Liver (tissue), 8 donors: ENCODE measurements at regions not wholly inside any gene's neighbourhood (a gene's known extent, or its start where the extent isn't known, plus 50 kb on each side); places are given as distances from the start of the nearest gene placed in this dataset.

Experiments
- DNase-seq: peaks from one replicate; pipeline ENCODE4 v3.0.0-alpha.2; 2017; ENCODE audit warnings: low spot score
- H3K27ac ChIP-seq, 2 donors: one replicate each; pipeline ENCODE4 v1.7.0; 2013; ENCODE audit warnings: inconsistent platforms in 2 of 2, low read length in 2 of 2, control low read depth in 1 of 2, low read depth in 1 of 2, mild to moderate bottlenecking in 1 of 2
- H3K27me3 ChIP-seq, 4 donors: one replicate each; pipeline versions ENCODE4 v1.6.1 to v1.7.0; 2013; ENCODE audit warnings: low read length in 3 of 4, inconsistent platforms in 1 of 4, mild to moderate bottlenecking in 1 of 4, moderate library complexity in 1 of 4; ENCODE audit not compliant: control insufficient read depth in 4 of 4, insufficient read depth in 4 of 4
- H3K36me3 ChIP-seq, 4 donors: one replicate each; pipeline versions ENCODE4 v1.6.1 to v1.7.0; 2013; ENCODE audit warnings: low read length in 3 of 4, mild to moderate bottlenecking in 3 of 4, low read depth in 1 of 4, moderate library complexity in 1 of 4; ENCODE audit not compliant: control insufficient read depth in 4 of 4, insufficient read depth in 3 of 4
- H3K4me1 ChIP-seq, 4 donors: one replicate each; pipeline versions ENCODE4 v1.6.1 to v1.7.0; 2013; ENCODE audit warnings: low read length in 3 of 4, mild to moderate bottlenecking in 3 of 4, moderate library complexity in 1 of 4; ENCODE audit not compliant: control insufficient read depth in 4 of 4, insufficient read depth in 4 of 4
- H3K4me3 ChIP-seq, 3 donors: one replicate each; pipeline versions ENCODE4 v1.6.1 to v1.7.0; 2013; ENCODE audit warnings: low read length in 3 of 3, control low read depth in 1 of 3, low read depth in 1 of 3, mild to moderate bottlenecking in 1 of 3
- H3K9ac ChIP-seq, 2 donors: one replicate each; pipeline ENCODE4 v1.7.0; 2013; ENCODE audit warnings: low read length in 2 of 2, mild to moderate bottlenecking in 2 of 2, moderate library complexity in 2 of 2, control low read depth in 1 of 2, low read depth in 1 of 2
- H3K9me3 ChIP-seq, 4 donors: one replicate each; pipeline versions ENCODE4 v1.6.1 to v1.7.0; 2013; ENCODE audit warnings: low read length in 3 of 4; ENCODE audit not compliant: control insufficient read depth in 4 of 4
- ATF3 ChIP-seq: IDR thresholded peaks from 2 replicates; pipeline ENCODE4 v1.6.1; 2016; ENCODE audit warnings: antibody characterized with exemption
- CTCF ChIP-seq: fragments of 150-350 bp; IDR thresholded peaks from 2 replicates; pipeline ENCODE4 v1.5.1; 2017; ENCODE audit warnings: improper control_type of control experiment, low read depth, low read length; ENCODE audit not compliant: missing input control
- EGR1 ChIP-seq, 2 donors: IDR thresholded peaks; 2 replicates each; pipeline ENCODE4 v1.6.1; 2016 to 2018; ENCODE audit warnings: antibody characterized with exemption in 2 of 2, low read depth in 2 of 2
- FOXA1 ChIP-seq: IDR thresholded peaks from 2 replicates; pipeline ENCODE4 v1.6.1; 2016; ENCODE audit warnings: antibody characterized with exemption
- GABPA ChIP-seq, 2 donors: IDR thresholded peaks in 1 of 2; conservative IDR thresholded peaks in 1 of 2; 2 replicates each; pipeline ENCODE4 v1.6.1; 2016; ENCODE audit warnings: antibody characterized with exemption in 2 of 2, mild to moderate bottlenecking in 1 of 2, moderate library complexity in 1 of 2
- HNF4A ChIP-seq, 2 donors: conservative IDR thresholded peaks; 2 replicates each; pipeline ENCODE4 v1.6.1; 2016; ENCODE audit warnings: antibody characterized with exemption in 2 of 2, mild to moderate bottlenecking in 2 of 2
- HNF4G ChIP-seq: IDR thresholded peaks from 2 replicates; pipeline ENCODE4 v1.6.1; 2016; ENCODE audit warnings: antibody characterized with exemption
- JUND ChIP-seq, 2 donors: IDR thresholded peaks; 2 replicates each; pipeline ENCODE4 v1.6.1; 2016; ENCODE audit warnings: antibody characterized with exemption in 2 of 2
- MAX ChIP-seq: IDR thresholded peaks from 2 replicates; pipeline ENCODE4 v1.6.1; 2016; ENCODE audit warnings: antibody characterized with exemption
- NR2F2 ChIP-seq: IDR thresholded peaks from 2 replicates; pipeline ENCODE4 v1.6.1; 2016; ENCODE audit warnings: antibody characterized with exemption
- RAD21 ChIP-seq, 2 donors: IDR thresholded peaks; 2 replicates each; pipeline ENCODE4 v1.6.1; 2016; ENCODE audit warnings: antibody characterized with exemption in 2 of 2, mild to moderate bottlenecking in 2 of 2
- REST ChIP-seq: IDR thresholded peaks from 2 replicates; pipeline ENCODE4 v1.6.1; 2016; ENCODE audit warnings: antibody characterized with exemption, mild to moderate bottlenecking
- SP1 ChIP-seq: IDR thresholded peaks from 2 replicates; pipeline ENCODE4 v1.6.1; 2018; ENCODE audit warnings: antibody characterized with exemption, mild to moderate bottlenecking
- TAF1 ChIP-seq: conservative IDR thresholded peaks from 2 replicates; pipeline ENCODE4 v1.6.1; 2016; ENCODE audit warnings: antibody characterized with exemption, mild to moderate bottlenecking
- YY1 ChIP-seq: IDR thresholded peaks from 2 replicates; pipeline ENCODE4 v1.6.1; 2016; ENCODE audit warnings: antibody characterized with exemption, mild to moderate bottlenecking
- WGBS: extraction: QIAGEN DNeasy Blood & Tissue Kit; methylation state at CpG from one replicate; pipeline ENCODE4 v1.1.7; 2013; 5-methylcytosine and 5-hydroxymethylcytosine counted together
- TF ChIP-seq, protein P1 (sequence below): IDR thresholded peaks from 2 replicates; pipeline ENCODE4 v1.6.1; 2016; ENCODE audit warnings: antibody characterized with exemption
- donor health status: healthy.
- donor health status: healthy.
- donor health status: healthy.
- donor health status: healthy.
- donor health status: healthy.

DNA sequence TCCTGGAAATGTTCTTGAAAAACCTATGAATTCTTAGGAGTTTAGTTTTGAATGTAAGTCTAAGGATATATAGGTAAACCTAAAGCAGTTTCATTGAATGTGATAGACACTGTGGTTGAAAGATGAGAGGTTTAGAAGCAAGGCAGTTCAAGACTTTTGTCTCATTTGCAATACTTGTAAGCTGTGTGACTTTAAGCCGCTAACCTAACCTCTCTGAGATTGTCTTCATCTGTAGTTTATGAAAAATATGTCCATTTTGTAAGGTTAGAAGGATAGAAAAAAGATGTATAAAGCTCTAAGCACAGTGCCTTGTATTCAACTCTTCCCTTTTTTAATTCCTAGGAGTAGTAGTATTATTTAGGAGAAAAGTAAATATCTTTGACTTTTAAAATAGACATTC is 306.6 kb upstream of the ARRDC4 start:
- no peaks in the 10 kb centered on the region for H3K36me3 ChIP-seq
- H3K4me1 ChIP-seq = no peaks in the 10 kb centered on the region
- H3K27ac ChIP-seq = no peak overlapping the region
- no peak for TF ChIP-seq SP1
- no peak for TF ChIP-seq GABPA (IDR thresholded peaks at IDR 0.05 in 1 of 2, conservative IDR thresholded peaks at IDR 0.05 in 1 of 2)
- TF ChIP-seq MAX = no peak
- no peak for TF ChIP-seq HNF4A (conservative IDR thresholded peaks at IDR 0.05)
- no peak for TF ChIP-seq EGR1 (IDR thresholded peaks at IDR 0.05; ENCODE audit: low read depth in 2 of 2)
- TF ChIP-seq JUND (IDR thresholded peaks at IDR 0.05) = no peak
- no peak for TF ChIP-seq TAF1
- TF ChIP-seq FOXA1 = no peak
- TF ChIP-seq REST = no peak
- TF ChIP-seq RAD21 (IDR thresholded peaks at IDR 0.05) = no peak
- TF ChIP-seq NR2F2 = no peak
- TF ChIP-seq CTCF = no peak
- TF ChIP-seq YY1 = no peak
- TF ChIP-seq HNF4G = no peak
- no peak for TF ChIP-seq ATF3
- TF ChIP-seq, protein P1, sequence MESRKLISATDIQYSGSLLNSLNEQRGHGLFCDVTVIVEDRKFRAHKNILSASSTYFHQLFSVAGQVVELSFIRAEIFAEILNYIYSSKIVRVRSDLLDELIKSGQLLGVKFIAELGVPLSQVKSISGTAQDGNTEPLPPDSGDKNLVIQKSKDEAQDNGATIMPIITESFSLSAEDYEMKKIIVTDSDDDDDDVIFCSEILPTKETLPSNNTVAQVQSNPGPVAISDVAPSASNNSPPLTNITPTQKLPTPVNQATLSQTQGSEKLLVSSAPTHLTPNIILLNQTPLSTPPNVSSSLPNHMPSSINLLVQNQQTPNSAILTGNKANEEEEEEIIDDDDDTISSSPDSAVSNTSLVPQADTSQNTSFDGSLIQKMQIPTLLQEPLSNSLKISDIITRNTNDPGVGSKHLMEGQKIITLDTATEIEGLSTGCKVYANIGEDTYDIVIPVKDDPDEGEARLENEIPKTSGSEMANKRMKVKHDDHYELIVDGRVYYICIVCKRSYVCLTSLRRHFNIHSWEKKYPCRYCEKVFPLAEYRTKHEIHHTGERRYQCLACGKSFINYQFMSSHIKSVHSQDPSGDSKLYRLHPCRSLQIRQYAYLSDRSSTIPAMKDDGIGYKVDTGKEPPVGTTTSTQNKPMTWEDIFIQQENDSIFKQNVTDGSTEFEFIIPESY = no peak
- WGBS = 92% methylated on average over 1 of the region's 1 CpG
- no peak for DNase-seq
- H3K4me3 ChIP-seq = no peak overlapping the region
- no peak overlapping the region for H3K9ac ChIP-seq
- H3K9me3 ChIP-seq = no peaks in the 10 kb centered on the region
- H3K27me3 ChIP-seq = peaks cover 0 to 6% (median 0%) of the 10 kb centered on the region in 4 donors
